Pons (tissue), 1 donor: ENCODE measurements at regions not wholly inside any gene's neighbourhood (a gene's known extent, or its start where the extent isn't known, plus 50 kb on each side); places are given as distances from the start of the nearest gene placed in this dataset.

Experiments used
- DNase-seq: peaks from one replicate; pipeline ENCODE4 v3.0.0-alpha.2; 2016; ENCODE audit warnings: low spot score

DNA sequence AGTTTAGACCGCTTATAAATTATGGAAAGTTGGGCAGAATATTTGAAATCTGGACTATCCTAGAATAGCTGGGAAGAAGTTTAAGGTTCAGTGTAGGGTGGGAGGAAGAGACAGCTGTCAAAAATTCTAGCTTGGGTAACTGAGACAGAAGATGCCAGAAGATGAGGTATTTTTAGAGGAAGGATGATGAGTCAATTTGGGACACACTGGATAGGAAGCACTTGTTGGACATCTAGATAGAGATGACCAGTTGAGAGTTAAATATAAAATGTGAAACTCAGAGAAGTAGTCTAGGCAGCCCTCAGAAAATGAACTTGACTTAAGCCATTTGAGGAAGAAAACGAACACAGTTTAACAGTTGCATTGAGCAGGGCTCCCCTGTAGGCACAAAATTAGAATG, 137.9 kb upstream of the MAP9 start:
- no peak for DNase-seq

- DNase-seq: no peak
Measured at GRCh38 chr4:155512817-155513216, 136.1 kb upstream of the MAP9 start.

- DNase-seq: no peak
Measured at GRCh38 chr4:155512046-155512445, 135.3 kb upstream of the MAP9 start.

DNA sequence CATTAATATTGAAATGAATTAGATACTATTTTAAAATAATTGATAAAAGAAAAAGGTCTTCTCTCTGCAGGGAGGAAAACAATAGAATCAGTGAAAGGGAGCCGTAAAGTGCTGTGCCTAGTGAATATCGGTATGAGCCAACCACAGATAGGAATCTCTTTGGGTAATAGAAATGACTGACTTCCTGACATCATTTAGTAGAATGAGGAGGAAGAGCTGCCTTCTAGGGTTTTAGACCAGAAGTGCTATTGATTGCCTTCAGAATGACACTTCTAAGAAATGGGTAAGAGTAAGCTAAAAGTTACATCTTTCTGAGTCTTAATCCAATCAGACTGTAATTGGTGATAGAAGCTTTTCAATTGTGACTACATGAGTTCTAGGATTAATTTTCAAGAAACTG, 134.0 kb upstream of the MAP9 start:
- DNase-seq: no peak

GRCh38 chr4:155509555-155509954, 132.8 kb upstream of the MAP9 start:
- peak; percentile 25 for DNase-seq

GRCh38 chr4:155506745-155507144, 130.0 kb upstream of the MAP9 start:
- DNase-seq: no peak

DNA sequence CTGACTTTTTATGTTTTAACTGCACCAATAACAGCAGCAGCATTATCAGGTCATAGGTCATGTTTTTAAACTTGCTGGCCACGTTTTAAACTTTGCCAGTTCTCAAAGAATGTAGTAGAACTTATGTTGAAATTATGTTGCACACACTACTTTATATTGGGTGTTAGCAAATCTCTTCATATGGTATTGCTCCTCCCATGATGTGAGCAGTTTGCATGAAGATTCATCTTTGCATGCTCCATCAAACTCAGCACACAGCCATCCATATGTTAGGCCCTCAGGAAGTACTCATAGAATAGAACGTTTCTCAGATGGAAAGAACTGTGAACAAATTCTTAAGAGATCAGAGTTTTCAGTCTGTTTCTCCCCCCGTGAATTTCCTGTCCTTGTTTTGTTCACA, 128.6 kb upstream of the MAP9 start:
- DNase-seq: no peak

DNA sequence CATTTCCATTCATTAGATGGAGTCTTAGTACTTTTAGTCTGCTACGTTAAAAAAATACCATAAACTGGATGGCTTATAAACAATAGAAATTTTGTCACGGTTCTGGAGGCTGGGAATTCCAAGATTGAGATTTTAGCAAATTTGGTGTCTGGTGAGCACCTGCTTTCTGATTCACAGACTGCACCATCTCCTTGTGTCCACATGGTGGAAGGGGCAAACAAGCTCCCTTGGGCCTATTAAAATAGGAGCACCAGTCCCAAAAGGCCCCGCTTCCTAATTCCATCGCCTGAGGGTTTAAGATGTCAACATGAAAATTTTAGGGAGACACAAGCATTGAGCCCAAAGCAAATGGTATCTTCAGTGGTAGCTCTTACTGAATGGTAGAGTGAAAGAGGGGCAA, 120.5 kb upstream of the MAP9 start:
- DNase-seq: no peak

DNA sequence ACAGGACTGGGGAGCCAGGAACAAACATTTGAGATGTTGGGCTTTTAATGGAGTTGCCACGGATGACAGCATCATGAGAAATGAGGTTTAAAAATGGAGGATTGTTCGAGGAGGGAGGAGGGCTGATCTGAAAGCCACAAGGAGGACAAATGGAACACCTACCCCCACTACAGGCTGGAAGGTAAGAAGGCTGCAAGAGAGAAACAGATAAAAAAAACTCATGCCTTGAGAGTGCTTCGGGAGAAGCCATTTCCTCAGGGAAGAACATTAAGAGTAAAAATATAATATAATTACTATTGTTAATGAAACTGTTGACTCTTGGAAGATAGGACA, 119.5 kb upstream of the MAP9 start:
- DNase-seq: no peak

GRCh38 chr4:155495572-155496293, 119.0 kb upstream of the MAP9 start:
- DNase-seq: no peak

DNA sequence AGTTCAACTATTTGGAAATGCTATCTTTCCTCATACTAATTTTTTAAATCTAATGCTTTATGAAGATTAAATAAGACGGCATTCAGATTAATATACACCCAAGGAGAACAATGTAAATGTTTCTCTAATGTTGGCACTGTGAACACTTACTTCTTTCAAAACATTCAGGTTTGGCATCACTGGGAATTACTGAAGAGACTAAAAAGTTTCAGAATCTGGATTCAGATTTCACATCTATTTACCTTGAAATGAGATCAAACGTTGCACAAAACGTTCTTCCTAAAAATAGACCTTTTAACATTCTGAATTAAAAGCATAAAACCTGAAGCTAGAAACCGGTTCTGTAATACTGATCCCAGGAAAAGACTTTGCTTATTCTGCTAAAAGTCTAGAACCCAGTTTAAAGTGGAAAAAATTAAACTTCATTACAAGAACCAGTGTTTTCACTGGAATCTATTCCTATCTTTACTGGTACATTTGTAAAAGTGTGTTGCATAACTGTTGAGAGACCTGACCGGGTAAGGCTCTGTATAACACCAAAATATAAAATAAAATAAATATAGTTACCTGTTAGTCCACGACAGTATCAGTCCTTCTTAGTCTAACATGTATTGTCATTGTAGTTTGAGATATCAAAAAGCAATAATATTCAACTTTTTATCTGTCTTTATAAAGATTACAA, 117.4 kb upstream of the MAP9 start:
- DNase-seq: no peak

DNA sequence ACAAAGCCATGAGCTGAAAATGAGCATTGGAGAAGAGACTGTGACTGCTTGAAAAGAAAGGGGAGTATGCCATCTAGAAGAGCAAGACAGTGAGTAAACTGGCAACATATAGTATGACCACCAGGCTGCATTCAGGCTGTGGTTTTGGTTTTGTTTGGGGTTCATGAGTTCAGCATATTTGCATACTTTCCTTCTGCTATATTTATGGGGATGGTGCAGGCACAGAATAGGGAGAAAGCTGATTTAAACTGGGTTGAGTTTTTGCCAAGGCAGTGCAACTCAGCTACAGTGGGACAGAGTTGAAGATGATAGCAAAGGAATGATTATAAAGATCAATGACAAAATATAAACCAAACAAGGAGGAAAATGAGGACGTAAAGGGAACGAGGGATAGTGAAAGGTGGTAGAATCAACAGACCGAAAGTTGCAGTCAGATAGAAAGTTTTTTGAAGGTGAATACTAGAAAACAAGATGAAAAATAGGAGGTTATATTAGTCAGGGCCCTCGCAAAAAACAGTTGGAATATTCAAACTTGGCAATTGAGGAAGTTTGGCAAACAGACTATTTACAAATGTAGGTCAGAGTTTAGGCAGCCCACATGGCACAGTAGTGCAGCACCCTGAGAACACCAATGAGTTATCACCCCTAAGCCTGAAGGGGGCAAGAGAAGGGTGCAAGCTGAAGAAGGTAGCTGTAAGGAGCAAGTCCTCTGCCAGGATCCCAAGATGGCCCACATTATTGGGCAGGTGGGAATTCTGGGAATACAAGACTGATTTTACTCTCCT, 114.8 kb upstream of the MAP9 start:
- DNase-seq: no peak

DNA sequence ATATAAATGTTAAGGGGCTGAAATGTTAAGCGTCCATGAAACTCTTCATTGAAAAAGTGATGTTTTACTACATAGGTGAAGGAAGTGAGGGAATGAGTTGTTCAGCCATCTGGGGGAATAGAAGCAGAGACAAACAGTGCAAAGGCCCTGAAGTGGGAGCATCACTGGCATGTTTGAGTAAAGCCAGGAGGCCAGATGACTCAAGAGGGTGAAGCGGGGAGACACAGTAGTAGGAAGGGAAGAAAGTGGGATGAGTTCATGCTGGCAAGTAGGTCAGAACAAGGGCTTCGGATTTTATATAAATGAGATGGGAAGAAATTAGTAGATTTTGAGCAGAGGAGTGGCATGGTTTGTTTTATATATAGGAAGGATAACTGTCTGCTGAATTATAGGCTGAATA, 112.5 kb upstream of the MAP9 start:
- DNase-seq: no peak

- DNase-seq: no peak
Measured at GRCh38 chr4:155488691-155489090, 111.9 kb upstream of the MAP9 start.

- no peak for DNase-seq
Measured at GRCh38 chr4:155487210-155487609, 110.4 kb upstream of the MAP9 start.

DNA sequence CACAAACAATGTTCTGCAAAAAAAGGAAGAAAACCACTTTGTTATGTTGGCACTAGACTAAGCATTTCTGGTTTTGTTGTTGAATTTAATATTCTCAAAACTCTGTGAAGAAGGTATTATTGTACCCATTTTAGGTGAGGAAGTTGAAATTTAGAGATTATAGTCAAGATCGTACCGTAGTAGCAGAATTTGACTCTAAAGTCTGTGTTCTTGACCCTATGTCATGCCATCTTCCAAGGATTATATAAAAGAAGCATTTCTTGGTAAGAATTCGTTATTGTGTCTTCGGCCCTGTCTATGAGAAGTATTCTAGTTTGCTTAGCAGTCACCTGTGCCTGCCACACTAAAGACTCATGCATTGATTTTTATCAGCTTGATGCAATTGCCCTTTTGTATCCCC, 104.4 kb upstream of the MAP9 start:
- no peak for DNase-seq

DNA sequence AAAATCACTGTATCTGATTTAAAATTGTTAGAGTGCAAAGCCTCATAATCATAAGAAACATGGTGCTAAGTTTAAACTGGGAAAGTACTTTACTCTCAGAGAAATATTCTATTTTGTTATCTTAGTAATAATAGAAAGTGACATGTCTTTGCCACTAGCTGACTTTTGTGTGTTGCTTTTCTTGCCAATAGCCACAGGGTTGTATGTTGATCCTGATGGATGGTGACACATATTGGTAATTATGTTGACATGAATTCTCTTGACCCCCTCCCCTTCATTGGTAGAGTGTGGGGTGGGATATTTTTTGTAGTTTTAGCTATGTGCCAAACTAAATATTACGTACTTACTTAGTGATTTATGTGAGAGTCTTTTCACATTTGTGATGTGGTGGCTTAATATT, 103.1 kb upstream of the MAP9 start:
- no peak for DNase-seq

- no peak for DNase-seq
Measured at GRCh38 chr4:155478336-155478835, 101.6 kb upstream of the MAP9 start.

GRCh38 chr4:155474758-155475157, 98.0 kb upstream of the MAP9 start:
- DNase-seq: no peak

DNA sequence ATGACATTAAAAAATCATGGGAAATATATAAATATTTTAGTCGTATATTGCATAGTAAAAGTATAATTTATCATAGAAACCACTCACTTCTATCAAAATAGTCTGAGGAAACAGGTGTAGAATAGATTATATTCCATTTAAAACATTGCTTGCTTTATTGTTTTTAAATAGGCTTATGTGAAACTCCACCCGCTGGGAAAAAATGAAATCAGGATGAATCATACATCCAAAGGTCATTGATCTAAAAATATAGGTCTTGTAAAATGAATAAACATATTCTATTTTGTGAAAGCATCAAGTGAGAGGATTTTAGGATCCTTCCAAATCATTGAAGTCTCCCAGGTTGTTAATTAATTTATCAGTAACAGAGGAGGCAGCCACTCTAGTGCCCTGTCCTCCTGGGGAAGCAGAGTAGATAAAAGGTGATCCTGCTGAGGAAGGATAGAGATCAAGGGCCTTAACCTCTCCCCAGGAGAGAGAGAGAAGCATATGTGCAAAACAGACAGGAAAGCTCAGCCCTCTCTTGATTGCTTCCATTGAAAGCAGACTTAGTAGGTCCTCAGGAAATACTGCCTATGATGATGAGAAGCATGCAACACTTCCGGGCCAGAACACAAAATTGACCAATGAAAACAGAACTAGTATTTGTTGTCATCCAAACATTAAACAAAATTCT, 96.8 kb upstream of the MAP9 start:
- DNase-seq: no peak

- DNase-seq: no peak
Measured at GRCh38 chr4:155468282-155468681, 91.5 kb upstream of the MAP9 start.

GRCh38 chr4:155450676-155451075, 73.9 kb upstream of the MAP9 start:
- no peak for DNase-seq

GRCh38 chr4:155445306-155445705, 68.5 kb upstream of the MAP9 start:
- no peak for DNase-seq
